Thyroid gland (tissue), 4 donors: ENCODE measurements at regions not wholly inside any gene's neighbourhood (a gene's known extent, or its start where the extent isn't known, plus 50 kb on each side); places are given as distances from the start of the nearest gene placed in this dataset.
"Not testable (repeated sequence)": the region's sequence is repeated elsewhere in the genome, so short reads cannot be mapped to it uniquely, and the experiment has no call there.

Source experiments
- DNase-seq, 2 donors: peaks; one replicate each; pipeline ENCODE4 v3.0.0-alpha.2; 2019
- H3K27ac ChIP-seq, 3 donors: fragments of 200-600 bp; sonication (generic); 1 replicate in 2 of 3; 2 replicates in 1 of 3; pipeline ENCODE4 v1.5.1; 2016 to 2019; ENCODE audit warnings: mild to moderate bottlenecking in 1 of 3, moderate library complexity in 1 of 3
- H3K27me3 ChIP-seq: fragments of 200-600 bp; sonication (generic); one replicate; pipeline ENCODE4 v1.5.1; 2019
- H3K36me3 ChIP-seq, 2 donors: fragments of 200-600 bp; sonication (generic); one replicate each; pipeline ENCODE4 v1.5.1; 2016 to 2019
- H3K4me1 ChIP-seq, 2 donors: fragments of 200-600 bp; sonication (generic); one replicate each; pipeline ENCODE4 v1.5.1; 2017 to 2019
- H3K4me3 ChIP-seq, 3 donors: fragments of 200-600 bp; sonication (generic); replicated peaks in 1 of 3; 1 replicate in 2 of 3; 2 replicates in 1 of 3; pipeline ENCODE4 v1.5.1; 2016; ENCODE audit warnings: mild to moderate bottlenecking in 1 of 3
- H3K9me3 ChIP-seq: fragments of 200-600 bp; sonication (generic); one replicate; pipeline ENCODE4 v1.5.1; 2017
- CTCF ChIP-seq, 6 experiments: fragments of 200-600 bp in 3 of 6; fragments of 450-650 bp in 3 of 6; sonication (generic) in 3 of 6; IDR thresholded peaks; one replicate each; pipeline ENCODE4 v1.5.1; 2016 to 2019; ENCODE audit warnings: antibody characterized with exemption in 6 of 6, mild to moderate bottlenecking in 2 of 6, inconsistent platforms in 1 of 6, moderate library complexity in 1 of 6
- POLR2A ChIP-seq, 2 donors: fragments of 450-650 bp; IDR thresholded peaks; one replicate each; pipeline ENCODE4 v1.6.1; 2017; ENCODE audit warnings: antibody characterized with exemption in 2 of 2, mild to moderate bottlenecking in 2 of 2, moderate library complexity in 1 of 2
- WGBS, 2 donors: methylation state at CpG; one replicate each; pipeline ENCODE4 v1.1.5; 2017; 5-methylcytosine and 5-hydroxymethylcytosine counted together
- intact Hi-C: fragments of 100-400 bp; cut with DNase I; formaldehyde crosslinking; loops from one replicate; pipeline ENCODE4 v1.15.1; 2023

GRCh38 chr6:37566111-37566949 is 66.6 kb upstream of the CCDC167 start:
- no peaks in the 10 kb centered on the region for H3K36me3 ChIP-seq
- no peaks in the 10 kb centered on the region for H3K9me3 ChIP-seq
- TF ChIP-seq POLR2A (IDR thresholded peaks at IDR 0.05) (no peak), CTCF (IDR thresholded peaks at IDR 0.05) (peak in 5 of 6 experiments; percentile 49 to 74 (median 55))
- intact Hi-C loops: loop anchor here (5.0 kb wide), 1 partner anchor 79 kb away; no protein-coding TSS in a partner anchor
- H3K27ac ChIP-seq: no peak overlapping the region
- DNase-seq: peak; percentile 33 to 44
- H3K4me3 ChIP-seq: no peak overlapping the region
- 17% methylated on average over 26 to 27 of the region's 28 CpGs for WGBS, 2 donors
- peaks cover 6 to 10% of the 10 kb centered on the region in 2 donors for H3K4me1 ChIP-seq
- H3K27me3 ChIP-seq: peaks cover 6% of the 10 kb centered on the region

- Histone ChIP-seq H3K9me3 (no peaks in the 10 kb centered on the region), H3K4me3 (no peak overlapping the region), H3K27ac (no peak overlapping the region), H3K27me3 (peaks cover 6% of the 10 kb centered on the region), H3K36me3 (no peaks in the 10 kb centered on the region), H3K4me1 (peaks cover 6 to 10% of the 10 kb centered on the region in 2 donors)
- intact Hi-C loops: loop anchor here (5.0 kb wide), 1 partner anchor 78 kb away; no protein-coding TSS in a partner anchor
- WGBS, 2 donors: 14 to 18% methylated on average over 8 to 10 of the region's 17 CpGs
- DNase-seq: no peak
- TF ChIP-seq POLR2A (IDR thresholded peaks at IDR 0.05): no peak
- TF ChIP-seq CTCF (IDR thresholded peaks at IDR 0.05): no peak
Observed at GRCh38 chr6:37565267-37566110, 65.8 kb upstream of the CCDC167 start.

- H3K9me3 ChIP-seq, H3K36me3 ChIP-seq, H3K27me3 ChIP-seq, intact Hi-C loops, H3K27ac ChIP-seq, H3K4me1 ChIP-seq, H3K4me3 ChIP-seq, DNase-seq: not testable (repeated sequence)
- 66 to 76% methylated on average over 4 of the region's 4 CpGs for WGBS, 2 donors
Observed at GRCh38 chr6:37562926-37563288, 63.2 kb upstream of the CCDC167 start.

GRCh38 chr6:37561361-37561760 is 61.7 kb upstream of the CCDC167 start:
- no peaks in the 10 kb centered on the region for H3K9me3 ChIP-seq
- H3K4me3 ChIP-seq: no peak overlapping the region
- H3K36me3 ChIP-seq: no peaks in the 10 kb centered on the region
- no peak for DNase-seq
- 80 to 87% methylated on average over 3 to 4 of the region's 4 CpGs for WGBS, 2 donors
- peaks cover 6 to 10% of the 10 kb centered on the region in 2 donors for H3K4me1 ChIP-seq
- TF ChIP-seq CTCF (IDR thresholded peaks at IDR 0.05) (no peak), POLR2A (IDR thresholded peaks at IDR 0.05) (no peak)
- H3K27me3 ChIP-seq: peaks cover 6% of the 10 kb centered on the region
- intact Hi-C loops: no loop called here
- H3K27ac ChIP-seq: no peak overlapping the region

GRCh38 chr6:37560737-37561103 is 61.0 kb upstream of the CCDC167 start:
- intact Hi-C loops: no loop called here
- WGBS, 2 donors: 82 to 91% methylated on average over 3 of the region's 3 CpGs

More at GRCh38 chr6:37560737-37561103, 61.0 kb upstream of the CCDC167 start:
- peaks cover 2 to 3% of the 10 kb centered on the region in 2 donors for H3K4me1 ChIP-seq
- TF ChIP-seq CTCF (IDR thresholded peaks at IDR 0.05): no peak
- no peak for TF ChIP-seq POLR2A (IDR thresholded peaks at IDR 0.05)
- H3K27me3 ChIP-seq: peaks cover 4% of the 10 kb centered on the region
- H3K9me3 ChIP-seq: no peaks in the 10 kb centered on the region
- no peak overlapping the region for H3K27ac ChIP-seq
- DNase-seq: no peak
- no peaks in the 10 kb centered on the region for H3K36me3 ChIP-seq
- H3K4me3 ChIP-seq: no peak overlapping the region
